ENCODE measurements at regions not wholly inside any gene's neighbourhood (a gene's known extent, or its start where the extent isn't known, plus 50 kb on each side); places are given as distances from the start of the nearest gene placed in this dataset.
"Not testable (repeated sequence)": the region's sequence is repeated elsewhere in the genome, so short reads cannot be mapped to it uniquely, and the experiment has no call there.

- DNase-seq: not testable (repeated sequence)
These were observed 673.8 kb downstream of the CDH9 start for GRCh38 chr5:26364624-26365023.

GRCh38 chr5:26343801-26344325, 694.5 kb downstream of the CDH9 start:
- no peak for DNase-seq

DNA sequence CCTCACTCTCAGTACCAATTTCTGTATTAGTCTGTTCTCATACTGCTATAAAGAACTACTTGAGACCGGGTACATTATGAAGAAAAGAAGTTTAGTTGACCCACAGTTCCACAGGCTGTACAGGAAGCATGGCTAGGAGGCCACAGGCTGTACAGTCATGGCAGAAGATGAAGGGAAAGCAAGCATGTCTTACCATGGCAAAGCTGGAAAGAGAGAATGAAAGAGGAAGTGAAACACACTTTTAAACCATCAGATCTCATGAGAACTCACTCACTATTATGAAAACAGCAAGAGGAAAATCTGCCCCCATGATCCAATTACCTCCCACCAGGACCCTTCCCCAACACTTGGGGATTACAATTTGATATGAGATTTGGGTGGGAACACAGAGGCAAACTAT, 698.8 kb downstream of the CDH9 start:
- no peak for DNase-seq

- DNase-seq: no peak
These were observed 708.7 kb downstream of the CDH9 start for GRCh38 chr5:26329562-26330189.

DNA sequence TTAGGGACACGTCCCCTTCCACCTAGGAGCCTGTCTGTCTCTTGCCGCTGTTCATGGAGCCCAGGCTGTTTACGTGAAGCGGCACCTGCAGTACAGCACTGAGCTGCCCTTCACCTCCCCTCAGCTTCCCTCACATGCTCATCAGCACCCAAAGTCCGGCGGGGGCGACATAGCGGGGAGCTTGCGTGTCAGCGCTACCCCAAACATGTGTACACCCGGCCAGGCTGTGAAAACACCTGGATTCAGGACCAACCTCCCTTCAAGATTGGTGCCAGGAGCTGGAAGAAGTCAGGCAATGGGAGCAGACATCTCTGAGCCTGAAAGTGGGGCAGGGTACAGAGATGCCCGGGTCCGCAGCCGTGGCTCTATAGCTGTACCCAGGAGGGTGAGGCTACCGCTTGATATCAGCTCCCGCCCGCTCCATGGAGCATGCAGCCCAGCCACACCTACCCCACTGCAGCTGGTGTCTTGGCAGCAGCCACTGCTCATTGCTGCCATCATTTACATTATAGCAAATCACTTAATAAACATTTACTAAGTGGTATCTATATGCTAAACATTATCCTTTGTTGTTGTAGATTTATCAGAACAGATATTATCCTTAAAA, 712.1 kb downstream of the CDH9 start:
- no peak for DNase-seq

- DNase-seq: not testable (repeated sequence)
These were observed 713.0 kb downstream of the CDH9 start for GRCh38 chr5:26325432-26325831.

GRCh38 chr5:26324273-26324895, 714.0 kb downstream of the CDH9 start:
- not testable (repeated sequence) for DNase-seq

GRCh38 chr5:26323794-26324193, 714.6 kb downstream of the CDH9 start:
- no peak for DNase-seq

- DNase-seq: no peak
These were observed 717.1 kb downstream of the CDH9 start for GRCh38 chr5:26321278-26321677.

DNA sequence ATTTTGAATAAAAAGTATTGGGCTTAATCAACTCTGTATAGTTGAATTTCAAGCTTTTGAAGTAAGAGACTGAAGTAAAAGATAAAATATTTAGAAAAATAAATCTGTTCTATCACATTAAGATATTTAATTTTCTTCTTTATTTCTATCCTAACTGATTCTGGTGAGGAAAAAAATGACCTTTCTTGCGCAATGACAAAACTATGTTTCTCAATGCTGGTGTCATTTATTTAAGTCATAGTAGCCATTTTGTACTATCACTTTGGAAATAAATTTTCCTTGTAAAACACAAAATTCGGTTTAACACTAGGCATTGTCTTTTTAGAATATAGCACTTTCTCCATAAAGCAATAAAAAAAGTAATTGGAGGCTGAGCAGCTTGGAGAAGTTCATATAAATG, 728.0 kb downstream of the CDH9 start:
- DNase-seq: no peak

- no peak for DNase-seq
These were observed 742.8 kb downstream of the CDH9 start for GRCh38 chr5:26295541-26295940.

DNA sequence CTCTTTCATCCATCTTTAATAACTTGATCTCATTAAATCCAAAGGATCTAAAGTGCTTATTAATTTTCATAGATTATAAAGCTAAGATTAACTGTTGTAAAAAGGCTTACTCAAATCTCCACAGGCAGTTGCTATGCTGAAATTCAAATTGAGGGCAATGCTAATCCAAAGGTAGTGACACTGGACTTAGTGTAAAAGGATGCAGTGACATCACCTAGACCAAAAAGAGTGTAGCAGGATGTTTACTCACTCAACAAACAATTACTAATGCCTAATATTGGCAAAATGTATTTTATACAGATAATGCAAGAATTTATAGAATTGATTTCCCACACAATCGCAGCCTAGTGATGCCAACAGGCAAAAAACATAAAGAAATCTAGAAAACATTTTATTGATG, 756.2 kb downstream of the CDH9 start:
- DNase-seq: no peak

DNA sequence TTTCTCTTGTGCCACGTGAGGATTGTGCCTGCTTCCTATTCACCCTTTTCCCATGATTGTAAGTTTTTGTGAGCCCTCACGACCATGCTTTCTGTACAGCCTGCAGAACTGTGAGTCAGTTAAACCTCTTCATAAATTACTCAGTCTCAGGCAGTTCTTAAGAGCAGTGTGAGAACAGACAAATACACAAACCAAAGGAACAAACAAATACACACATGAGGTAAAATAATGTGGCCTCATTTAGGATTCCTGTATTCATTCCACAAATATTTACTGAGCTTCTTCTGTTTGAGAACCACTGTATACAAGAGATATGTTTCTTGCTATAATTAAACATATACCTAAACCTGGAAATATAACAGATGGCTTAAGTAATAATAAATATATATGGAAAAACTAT, 760.3 kb downstream of the CDH9 start:
- DNase-seq: no peak

GRCh38 chr5:26259081-26259480, 779.3 kb downstream of the CDH9 start:
- DNase-seq: no peak

GRCh38 chr5:26245321-26245720, 793.1 kb downstream of the CDH9 start:
- no peak for DNase-seq

DNA sequence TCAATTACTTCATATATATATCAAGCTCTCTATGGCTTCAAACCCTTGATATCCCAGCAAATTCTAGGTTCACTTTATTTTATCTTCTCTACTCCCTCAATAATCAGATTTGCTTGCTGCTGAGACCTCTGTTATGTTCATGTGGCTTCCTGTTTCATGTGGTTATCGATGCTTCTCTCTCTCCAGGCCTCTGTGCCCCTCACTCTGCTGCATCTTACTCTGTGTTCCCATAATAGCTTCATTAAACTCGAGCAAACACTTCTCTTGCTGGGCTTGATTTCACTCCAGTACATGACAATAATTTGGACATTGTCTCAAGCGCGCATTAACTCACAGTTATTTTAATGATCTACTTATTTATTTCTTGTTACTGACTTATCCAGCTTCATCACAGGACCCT, 798.8 kb downstream of the CDH9 start:
- DNase-seq: no peak

DNA sequence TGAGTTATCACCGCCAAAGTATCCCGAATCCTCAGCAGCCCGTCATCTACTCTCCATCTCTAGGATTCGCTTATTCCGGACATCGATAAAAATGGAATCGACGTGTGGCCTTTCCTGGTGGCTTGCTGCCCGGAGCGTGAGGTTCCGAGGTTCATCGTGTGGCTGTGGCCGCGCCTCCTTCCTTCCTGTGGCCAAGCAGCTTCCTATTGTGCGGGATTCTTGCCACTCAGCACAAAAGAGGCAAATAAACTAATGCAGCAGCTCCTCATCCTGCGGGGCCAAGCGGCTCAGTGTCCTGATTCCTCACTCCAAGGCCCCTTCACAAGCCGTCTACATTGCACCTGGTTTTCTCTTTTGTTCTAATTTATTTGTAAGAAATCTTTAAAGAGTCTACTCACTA, 800.9 kb downstream of the CDH9 start:
- DNase-seq: no peak

DNA sequence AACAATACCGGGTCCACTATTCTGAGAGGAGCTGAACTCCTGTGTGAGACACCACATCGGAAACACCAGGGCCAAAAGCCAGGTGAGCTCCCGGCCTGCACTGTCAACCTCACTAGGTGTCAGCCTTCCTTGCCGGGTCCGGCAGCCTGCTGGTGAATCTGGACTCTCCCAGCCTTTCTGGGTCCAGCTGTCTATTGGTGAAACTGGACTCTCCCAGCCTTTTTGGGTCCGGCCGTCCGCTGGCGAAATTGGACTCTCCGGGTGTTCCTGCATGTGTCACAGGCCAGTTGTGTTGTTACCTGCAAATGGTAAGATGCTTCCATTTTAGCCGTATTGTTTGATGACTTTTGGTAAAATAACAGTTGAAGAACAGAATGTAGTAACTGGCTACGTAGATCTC, 801.5 kb downstream of the CDH9 start:
- no peak for DNase-seq

DNA sequence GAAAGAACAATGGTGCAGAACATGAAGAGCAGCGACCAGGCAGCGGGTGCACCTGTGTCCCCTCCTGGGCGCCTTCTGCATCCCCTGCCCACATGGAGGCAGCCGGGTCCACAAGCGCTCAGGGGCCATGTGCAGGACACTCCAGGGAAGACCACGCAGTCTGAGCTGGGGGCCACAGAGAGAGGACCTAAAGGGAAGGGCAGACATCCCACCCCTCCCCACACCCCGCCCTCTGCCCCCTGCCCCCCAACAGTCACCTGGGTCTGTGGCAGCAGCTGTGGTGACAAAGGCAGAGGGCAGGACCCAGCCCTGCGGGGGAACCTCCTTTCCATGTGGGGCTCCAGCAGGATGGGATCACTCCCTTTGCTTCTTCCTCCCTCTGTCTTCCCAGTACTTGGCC, 805.7 kb downstream of the CDH9 start:
- no peak for DNase-seq

GRCh38 chr5:26231316-26231715, 807.1 kb downstream of the CDH9 start:
- DNase-seq: no peak

DNA sequence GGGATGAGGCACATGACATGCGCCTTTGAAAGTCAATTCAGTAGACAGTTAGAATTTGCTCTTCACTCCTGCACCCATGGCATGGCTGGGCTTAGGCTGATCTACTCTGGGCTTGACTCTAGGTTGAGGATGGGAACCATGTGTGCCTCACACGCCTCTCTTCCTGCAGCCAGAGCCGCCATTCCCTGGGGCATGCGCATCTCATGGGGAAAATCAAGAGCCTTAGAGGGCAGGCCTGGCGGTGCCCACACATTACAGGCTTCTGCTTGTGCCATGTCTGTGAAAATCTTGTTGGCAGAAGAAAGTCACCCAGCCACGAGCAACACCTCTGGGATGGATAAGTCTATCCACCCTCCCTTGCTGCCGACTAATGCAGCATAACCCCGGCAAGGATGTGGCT, 808.5 kb downstream of the CDH9 start:
- DNase-seq: no peak

DNA sequence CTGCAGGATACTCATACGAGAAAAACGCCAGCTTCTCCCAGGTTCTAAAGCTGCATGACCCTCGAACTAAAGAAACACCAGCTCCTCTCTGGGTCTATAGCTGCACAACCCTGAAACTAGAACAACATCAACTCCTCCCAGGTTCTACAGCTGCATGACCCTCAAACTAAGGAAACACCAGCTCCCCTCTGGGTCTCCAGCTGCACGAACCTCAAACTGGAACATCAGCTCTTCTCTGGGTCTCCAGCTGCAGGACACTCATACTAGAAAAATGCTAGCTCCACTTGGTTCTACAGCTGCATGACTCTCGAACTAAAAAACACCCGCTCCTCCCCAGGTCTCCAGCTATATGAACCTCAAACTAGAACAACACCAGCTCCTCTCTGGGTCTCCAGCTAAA, 811.1 kb downstream of the CDH9 start:
- no peak for DNase-seq

DNA sequence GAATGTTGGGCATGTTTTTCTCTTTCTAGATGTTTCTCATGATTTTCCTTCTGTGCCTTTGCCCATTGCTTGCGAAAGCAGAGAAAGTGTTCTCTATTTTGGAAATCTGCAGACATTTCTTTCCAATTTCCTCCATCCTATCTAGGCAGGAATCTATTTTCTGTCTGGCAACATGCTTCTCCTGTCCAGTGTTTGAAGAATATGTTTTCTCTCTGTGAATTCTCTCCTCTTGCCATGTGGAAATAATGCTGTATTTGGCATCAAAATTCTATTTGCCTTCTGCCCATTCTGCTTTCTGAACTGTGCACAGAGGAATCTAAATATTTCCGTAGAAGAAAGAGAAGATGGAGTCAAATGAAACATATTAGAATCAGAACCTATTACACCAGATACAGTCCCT, 833.3 kb downstream of the CDH9 start:
- no peak for DNase-seq

DNA sequence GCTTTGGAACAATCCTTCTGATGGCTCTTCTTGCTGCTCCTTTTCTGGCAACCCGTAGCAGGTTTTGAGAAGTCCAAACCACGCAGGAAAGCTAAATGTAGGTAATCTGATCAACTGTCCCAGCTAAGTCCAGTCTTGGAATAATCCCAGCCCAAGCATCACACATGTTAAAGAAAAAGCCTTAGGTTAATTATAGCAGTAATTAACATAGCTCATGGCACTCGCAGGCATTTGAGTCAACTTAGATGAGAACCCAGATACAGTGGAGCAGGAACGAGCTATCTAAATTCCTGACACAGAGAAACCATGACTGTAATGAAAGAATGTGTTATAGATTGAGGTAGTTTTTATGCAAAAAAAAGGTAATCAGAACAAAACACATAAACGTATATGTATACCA, 844.8 kb downstream of the CDH9 start:
- DNase-seq: no peak

GRCh38 chr5:26192486-26192885, 845.9 kb downstream of the CDH9 start:
- no peak for DNase-seq
